ENCODE measurements at regions not wholly inside any gene's neighbourhood (a gene's known extent, or its start where the extent isn't known, plus 50 kb on each side); places are given as distances from the start of the nearest gene placed in this dataset.

DNA sequence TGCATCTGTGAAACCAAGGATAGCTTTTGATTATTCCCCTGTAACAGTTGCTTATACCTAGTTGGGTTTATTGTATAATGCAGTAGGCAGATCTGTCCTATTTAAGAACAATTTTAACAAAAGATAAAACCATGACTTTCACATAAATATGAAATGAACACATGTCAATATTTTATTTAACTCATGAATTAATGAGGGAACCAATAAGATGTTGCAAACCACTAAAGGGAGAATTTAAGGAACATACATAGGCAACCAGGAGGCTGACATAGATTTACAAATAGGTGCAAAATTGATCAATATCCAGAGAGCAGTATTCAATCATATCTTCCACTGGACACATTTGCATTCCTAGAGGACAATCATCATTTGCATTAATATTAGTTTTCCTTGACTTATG, 280.0 kb upstream of the BRINP1 start:
- H3K36me3 ChIP-seq: no peaks in the 10 kb centered on the region

DNA sequence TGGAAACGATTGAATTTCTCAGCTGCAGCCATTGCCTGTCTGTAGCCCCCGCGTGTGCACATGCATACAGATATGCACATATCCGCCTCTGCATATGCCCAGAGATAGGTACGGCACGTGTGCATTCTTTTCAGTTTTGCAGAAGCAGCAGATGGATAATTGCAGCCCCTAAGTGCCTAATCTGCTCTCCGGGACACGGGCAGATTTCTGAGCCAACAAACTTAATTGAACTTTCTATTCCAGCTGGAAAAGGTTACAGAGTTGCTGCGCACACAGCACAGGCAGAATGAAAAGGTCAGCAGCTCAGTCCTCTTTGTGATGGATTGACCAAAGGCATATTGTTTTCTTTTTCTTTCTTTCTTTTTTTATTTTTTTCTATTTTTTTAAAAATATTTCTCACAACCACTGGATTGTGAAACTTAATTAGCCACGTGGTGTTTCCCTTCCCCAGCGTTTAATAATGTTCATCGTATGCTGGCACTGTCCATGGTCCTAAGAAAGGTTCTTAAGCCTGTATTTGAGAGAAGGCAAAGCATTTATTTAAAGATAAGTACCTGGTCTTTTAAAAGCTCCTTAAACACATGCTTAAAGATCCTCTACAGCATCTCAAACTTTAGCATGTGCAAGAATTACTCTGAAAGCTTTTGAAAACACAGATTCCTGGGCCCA, 270.2 kb upstream of the BRINP1 start:
- no peaks in the 10 kb centered on the region for H3K9me3 ChIP-seq
- H3K4me3 ChIP-seq: no peak overlapping the region
- no peak for DNase-seq (ENCODE audit: low spot score)
- no peaks in the 10 kb centered on the region for H3K36me3 ChIP-seq
- no peaks in the 10 kb centered on the region for H3K4me1 ChIP-seq
- H3K27me3 ChIP-seq: no peaks in the 10 kb centered on the region
- TF ChIP-seq CTCF (IDR thresholded peaks at IDR 0.05): no peak
- H3K27ac ChIP-seq: no peak overlapping the region

More for the DNA sequence above, 280.0 kb upstream of the BRINP1 start:
- TF ChIP-seq CTCF (IDR thresholded peaks at IDR 0.05): no peak
- no peak for DNase-seq (ENCODE audit: low spot score)
- Histone ChIP-seq H3K9me3 (no peaks in the 10 kb centered on the region), H3K27me3 (no peaks in the 10 kb centered on the region), H3K4me1 (no peaks in the 10 kb centered on the region), H3K4me3 (no peak overlapping the region), H3K27ac (no peak overlapping the region)

DNA sequence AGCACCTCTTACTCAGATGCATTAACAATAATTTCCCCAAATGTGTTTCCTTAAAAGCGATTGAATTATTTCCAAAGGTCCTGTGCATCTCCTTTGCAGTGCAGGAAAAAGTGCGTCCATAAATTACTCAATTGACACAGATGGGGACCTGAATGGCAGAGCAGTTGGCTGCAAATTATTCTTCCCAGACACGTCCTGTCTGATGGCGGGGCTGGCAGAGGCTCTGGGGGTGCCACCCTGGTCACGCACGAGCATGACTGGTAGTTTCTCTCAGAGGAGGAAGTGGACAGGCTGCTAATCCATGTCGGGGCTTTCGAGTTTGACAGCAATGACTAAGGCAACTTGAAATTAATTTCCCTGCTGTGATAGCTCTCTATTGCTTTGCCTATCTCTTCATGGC, 264.8 kb upstream of the BRINP1 start:
- Histone ChIP-seq H3K27ac (no peak overlapping the region), H3K9me3 (no peaks in the 10 kb centered on the region), H3K4me1 (no peaks in the 10 kb centered on the region), H3K36me3 (no peaks in the 10 kb centered on the region), H3K4me3 (no peak overlapping the region), H3K27me3 (no peaks in the 10 kb centered on the region)
- no peak for TF ChIP-seq CTCF (IDR thresholded peaks at IDR 0.05)
- no peak for DNase-seq (ENCODE audit: low spot score)

GRCh38 chr9:119611565-119611964, 242.3 kb upstream of the BRINP1 start:
- no peak for TF ChIP-seq CTCF (IDR thresholded peaks at IDR 0.05)
- Histone ChIP-seq H3K4me1 (no peaks in the 10 kb centered on the region), H3K4me3 (no peak overlapping the region), H3K9me3 (no peaks in the 10 kb centered on the region), H3K27me3 (no peaks in the 10 kb centered on the region), H3K27ac (no peak overlapping the region), H3K36me3 (no peaks in the 10 kb centered on the region)
- no peak for DNase-seq (ENCODE audit: low spot score)

- no peak overlapping the region for H3K27ac ChIP-seq
Measured at GRCh38 chr9:119609277-119609971, 240.2 kb upstream of the BRINP1 start.

More at GRCh38 chr9:119609277-119609971, 240.2 kb upstream of the BRINP1 start:
- no peaks in the 10 kb centered on the region for H3K36me3 ChIP-seq
- no peaks in the 10 kb centered on the region for H3K27me3 ChIP-seq
- DNase-seq (ENCODE audit: low spot score): no peak
- no peaks in the 10 kb centered on the region for H3K9me3 ChIP-seq
- H3K4me3 ChIP-seq: no peak overlapping the region
- no peak for TF ChIP-seq CTCF (IDR thresholded peaks at IDR 0.05)
- no peaks in the 10 kb centered on the region for H3K4me1 ChIP-seq

Data from right atrium auricular region (tissue), 2 donors.